OCI-M2 (cell line): ENCODE measurements at regions not wholly inside any gene's neighbourhood (a gene's known extent, or its start where the extent isn't known, plus 50 kb on each side); places are given as distances from the start of the nearest gene placed in this dataset.
"Not testable (repeated sequence)": the region's sequence is repeated elsewhere in the genome, so short reads cannot be mapped to it uniquely, and the experiment has no call there.

Experiments used
- DNase-seq: peaks from one replicate; lab custom pipeline; 2025; ENCODE audit not compliant: unreplicated experiment; lab: John Stamatoyannopoulos, UW

DNA sequence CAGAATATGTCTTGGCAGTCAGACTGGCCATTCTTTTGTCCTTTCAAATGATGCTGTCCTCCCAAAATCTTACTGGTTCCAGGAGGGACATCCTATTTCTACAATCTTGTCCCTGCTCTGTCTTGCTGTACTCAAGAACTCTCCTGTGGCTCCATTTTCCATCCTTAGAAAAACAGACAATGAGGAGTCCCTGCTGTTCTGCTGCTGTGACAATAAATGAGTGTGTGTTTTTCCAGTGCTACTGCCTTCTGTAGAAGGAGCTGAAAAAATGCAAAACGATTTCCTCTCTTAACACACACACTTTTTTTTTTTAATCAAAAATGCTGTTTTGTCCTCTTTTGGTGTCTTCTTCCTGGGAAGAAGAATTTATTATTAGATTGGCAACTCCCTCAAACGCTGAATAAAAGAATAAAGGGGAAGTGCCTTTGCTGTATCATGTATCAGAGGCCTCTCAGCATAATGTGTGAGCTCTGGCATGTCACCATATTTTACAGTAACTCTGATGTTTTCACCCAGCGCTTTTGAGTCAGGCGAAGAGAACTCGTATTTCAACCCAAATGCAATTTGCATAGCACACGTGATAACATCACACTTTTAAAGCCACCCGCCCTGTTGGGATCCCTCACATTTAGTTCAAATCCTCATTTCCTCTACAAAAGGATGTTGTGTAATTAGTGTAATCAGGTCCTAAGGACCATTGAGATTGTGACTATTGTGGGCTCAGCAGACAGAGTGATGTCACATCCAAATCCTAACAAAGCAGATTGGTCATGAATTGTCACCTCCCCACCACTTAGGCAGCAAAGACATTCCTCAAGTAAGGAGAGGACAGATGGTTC is 496.0 kb upstream of the LARGE1 start:
- no peak for DNase-seq

DNA sequence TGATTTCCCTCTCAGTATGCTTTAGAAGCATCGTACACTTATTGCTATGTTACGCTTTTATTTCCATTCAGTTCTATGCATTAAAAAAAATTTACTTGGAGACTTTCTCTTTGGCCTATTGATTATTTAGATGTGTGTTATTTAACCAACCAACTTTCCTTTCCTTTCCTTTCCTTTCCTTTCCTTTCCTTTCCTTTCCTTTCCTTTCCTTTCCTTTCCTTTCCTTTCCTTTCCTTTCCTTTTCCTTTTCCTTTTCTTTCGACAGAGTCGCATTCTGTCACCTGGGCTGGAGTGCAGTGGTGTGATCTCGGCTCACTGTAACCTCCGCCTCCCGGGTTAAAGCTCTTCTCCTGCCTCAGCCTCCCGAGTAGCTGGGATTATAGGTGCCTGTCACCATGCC is 502.7 kb upstream of the LARGE1 start:
- DNase-seq, result not testable (repeated sequence)

DNA sequence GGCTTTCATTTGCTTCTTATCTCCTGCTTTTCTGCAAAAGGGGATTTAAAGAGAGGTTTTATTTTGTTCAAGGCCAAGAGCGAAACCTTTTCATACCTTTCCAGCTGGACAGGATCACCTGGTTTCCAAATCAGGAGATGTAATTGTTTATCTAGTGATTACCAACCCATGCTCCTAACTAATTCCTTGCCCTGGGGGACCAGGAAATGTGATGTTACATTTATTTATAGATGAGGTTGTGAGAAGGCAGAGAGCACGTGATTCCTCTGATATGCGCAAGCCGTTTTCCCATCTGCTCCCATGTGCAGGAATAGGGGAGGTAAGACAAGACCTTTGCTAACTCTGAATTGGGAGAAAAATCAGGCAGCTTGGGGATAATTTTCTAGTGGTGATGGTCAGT is 507.2 kb upstream of the LARGE1 start:
- DNase-seq, result no peak

DNA sequence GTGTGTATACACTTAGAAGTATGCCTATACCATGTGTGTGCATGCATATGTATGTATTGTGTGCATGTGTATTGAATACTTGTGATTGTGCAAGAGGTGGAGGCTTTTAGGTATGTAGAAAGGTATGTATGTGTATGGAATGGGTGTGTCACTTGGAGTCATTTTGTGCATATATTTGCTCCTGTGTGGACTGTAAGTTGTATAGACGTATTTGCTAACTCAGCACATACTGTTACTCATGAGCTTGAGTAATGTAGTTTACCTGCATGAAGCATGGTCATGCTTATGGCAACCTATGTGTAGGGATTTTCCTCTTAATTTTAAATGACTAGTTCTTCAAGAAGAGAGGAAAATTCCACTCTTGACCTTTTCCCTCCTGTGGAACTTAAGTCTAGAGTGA is 507.6 kb upstream of the LARGE1 start:
- no peak for DNase-seq

DNA sequence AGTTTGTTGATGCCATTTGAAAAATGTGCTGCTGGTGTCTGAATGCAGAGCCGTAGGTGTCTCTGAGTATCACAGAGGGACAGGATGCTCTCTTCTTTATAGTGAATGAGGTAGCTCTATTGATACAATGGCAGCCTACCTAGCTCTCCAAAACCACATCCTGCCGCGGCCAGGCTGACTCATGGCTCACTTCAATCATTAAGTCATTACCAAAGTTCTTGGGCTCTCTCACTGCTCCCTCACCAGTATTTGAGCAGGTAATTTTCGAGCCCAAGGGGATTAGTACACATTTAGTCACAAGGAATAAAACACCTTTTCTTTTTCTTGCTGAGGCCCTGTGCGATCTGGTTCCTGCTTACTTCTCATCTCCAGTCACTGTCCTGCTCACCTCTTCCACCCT is 509.0 kb upstream of the LARGE1 start:
- DNase-seq, result no peak

DNA sequence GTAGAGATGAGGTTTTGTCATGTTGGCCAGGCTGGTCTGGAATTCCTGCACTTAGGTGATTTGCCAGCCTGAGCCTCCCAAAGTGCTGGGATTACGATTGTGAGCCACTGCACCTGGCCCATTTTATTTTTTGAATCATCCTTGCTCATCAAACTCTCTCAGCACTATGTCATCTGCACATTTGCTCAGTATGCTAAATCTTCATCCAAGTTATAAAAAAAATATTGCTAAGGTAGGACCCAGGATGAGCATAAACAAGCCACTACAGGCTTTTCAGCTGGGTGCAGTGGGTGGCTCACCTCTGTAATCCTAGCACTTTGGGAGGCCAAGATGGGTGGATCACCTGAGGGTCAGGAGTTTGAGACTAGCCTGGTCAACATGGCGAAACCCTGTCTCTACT is 510.1 kb upstream of the LARGE1 start:
- DNase-seq, result no peak

DNA sequence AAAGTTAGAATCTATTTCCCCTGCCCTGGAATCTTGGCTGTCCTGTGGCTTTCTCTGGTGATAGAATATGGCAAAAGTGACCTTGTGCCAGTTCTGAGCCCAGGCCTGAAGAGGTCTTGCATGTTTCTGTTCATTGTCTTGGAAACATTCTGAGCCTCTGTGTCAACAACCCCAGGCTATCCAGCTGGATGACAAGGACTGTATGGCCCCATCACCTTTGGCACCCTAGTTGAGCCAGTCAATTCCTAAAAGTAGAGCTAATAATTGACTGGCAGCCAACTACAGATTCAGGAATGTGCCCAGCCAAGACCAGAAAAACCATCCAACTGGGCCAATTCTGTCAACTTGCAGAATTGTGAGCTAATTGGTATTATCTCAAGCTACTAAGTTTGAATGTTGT is 514.1 kb upstream of the LARGE1 start:
- DNase-seq, result no peak

DNA sequence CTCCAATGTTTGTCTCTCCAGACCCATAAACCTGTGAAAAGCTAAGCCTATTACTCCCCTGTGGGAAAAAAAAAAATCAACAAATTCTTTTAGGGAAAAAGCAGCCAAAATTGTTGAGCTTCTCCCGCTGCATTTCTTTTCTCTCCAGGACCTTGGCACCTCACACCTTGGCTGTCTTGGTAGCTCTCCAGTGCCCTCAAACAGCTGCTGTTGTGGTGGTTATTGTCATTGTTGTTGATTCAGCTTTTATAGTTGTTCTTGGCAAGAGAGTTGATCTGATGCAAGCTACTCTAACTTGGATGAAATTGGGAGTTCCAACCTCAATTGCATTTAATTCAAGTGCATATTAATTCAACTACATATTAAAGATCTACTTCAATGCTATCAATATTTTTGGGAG is 516.9 kb upstream of the LARGE1 start:
- no peak for DNase-seq

DNA sequence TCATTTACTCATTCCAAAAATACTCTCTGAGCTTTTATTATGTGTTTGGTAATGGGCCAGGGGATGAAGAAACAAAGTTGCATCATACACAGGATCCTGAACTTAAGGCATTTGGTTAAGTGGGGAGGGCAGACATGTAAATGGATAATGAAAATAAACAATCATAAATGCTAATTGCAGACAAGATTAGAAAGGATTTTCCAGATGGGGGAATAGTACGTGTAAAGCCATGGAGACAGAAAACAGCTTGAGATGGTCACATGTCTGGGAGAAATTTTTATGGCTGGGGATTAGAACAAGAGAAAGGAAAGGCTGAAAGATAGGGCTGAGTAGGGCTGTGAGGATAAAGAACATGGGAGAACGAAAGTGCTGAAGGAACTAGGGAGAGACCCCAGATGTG is 534.3 kb upstream of the LARGE1 start:
- DNase-seq, result no peak

DNA sequence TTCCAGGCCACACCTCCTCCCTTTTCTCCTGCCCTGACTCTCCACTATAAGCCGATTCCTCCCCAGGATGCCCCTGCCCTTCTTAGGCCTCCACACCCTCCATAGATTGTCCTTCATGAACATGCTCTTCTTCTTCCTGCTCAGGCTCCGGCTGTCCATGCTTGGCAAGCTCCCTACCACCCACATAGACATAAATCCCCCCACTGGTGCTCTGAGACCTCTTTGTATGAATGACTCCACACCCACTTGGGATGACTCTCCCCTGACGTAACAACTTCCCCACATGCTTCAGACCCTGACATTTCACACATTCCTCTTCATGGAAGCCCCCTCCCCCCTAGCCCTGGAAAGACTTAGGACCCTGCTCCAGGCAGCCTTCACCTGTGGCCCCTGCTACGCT is 542.5 kb upstream of the LARGE1 start:
- no peak for DNase-seq

DNA sequence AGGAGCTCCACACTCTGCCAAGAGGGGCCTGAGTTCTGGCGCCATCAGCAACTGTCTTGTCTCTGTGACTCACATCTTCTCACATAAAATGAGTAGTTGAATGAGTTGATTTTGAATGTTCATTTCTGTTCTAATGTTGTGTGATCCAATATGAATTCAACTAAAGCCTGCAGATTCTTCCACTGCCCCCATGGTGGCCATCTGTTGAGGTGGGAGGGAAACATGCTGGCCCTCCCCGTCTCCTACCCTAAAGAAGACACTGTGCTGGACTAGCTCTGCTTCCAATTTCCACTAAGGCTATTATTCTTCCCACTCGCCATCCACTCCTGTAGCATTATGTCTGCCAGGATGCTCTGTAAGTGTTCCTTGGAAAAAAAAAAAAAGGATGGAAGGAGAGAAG is 555.6 kb upstream of the LARGE1 start:
- DNase-seq, result no peak

DNA sequence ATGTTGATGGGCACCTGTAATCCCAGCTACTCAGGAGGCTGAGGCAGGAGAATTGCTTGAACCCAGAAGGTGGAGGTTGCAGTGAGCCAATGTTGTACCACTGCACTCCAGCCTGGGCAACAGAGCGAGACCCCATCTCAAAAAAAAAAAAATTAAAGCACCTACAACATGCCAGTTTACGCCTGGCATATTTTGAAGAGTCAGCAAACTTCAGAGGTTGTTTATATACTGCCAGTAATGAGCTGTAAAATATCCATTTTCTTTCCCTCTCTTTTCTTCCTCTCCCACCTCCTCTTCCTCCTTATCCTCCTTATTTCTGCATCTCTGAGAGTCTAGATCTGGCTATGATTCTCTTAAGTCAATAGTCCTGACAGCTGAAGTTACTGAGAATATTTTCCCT is 556.5 kb upstream of the LARGE1 start:
- DNase-seq, result no peak

DNA sequence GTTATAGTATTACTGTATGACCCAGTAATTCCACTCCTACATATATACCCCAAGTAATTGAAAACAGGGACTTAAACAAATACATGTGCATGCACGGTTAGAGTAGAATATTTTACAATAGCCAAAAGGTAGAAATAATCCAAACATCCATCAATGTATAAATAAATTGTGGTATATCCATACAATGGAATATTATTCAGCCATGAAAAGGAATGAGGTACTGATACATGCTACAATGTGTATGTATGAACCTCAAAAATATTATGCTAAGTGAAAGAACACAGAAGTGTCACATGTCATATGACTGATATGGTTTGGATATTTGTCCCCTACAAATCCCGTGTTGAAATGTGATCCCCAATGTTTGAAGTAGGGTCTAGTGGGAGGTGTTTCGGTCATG is 560.8 kb upstream of the LARGE1 start:
- no peak for DNase-seq

DNA sequence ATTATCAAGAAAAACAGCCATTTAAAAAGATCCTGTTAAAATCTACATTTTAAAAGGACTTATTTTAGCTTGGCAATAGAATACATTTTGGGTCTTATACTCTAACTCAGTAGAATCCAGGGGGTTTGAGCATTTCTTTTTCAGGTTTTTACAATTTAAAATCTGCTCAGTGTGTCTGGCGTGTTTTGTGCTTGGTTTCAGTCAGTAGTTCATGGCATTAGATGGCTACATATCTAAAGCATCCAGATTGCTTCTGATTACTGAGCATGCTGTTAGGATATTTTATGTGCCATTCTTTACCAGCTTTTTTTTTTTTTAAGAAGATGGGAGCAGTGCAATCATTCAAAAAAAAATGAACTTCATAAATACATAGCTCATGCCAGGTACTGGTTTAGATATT is 566.1 kb upstream of the LARGE1 start:
- DNase-seq, result no peak

DNA sequence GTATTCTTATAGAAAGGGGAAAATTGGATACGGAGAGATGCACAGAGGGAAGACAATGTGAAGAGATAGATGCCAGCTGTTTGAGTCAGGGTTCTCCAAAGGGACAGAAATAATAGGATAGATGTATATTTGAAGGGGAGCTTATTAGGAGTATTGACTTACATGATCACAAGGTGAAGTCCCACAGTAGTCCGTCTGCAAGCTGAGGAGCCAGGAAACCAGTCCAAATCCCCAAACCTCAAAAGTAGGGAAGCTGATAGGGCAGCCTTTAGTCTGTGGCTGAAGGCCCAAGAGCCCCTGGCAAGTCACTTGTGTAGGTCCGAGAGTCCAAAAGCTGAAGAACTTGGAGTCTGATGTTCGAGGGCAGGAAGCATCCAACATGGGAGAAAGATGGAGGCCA is 569.6 kb upstream of the LARGE1 start:
- DNase-seq, result no peak

DNA sequence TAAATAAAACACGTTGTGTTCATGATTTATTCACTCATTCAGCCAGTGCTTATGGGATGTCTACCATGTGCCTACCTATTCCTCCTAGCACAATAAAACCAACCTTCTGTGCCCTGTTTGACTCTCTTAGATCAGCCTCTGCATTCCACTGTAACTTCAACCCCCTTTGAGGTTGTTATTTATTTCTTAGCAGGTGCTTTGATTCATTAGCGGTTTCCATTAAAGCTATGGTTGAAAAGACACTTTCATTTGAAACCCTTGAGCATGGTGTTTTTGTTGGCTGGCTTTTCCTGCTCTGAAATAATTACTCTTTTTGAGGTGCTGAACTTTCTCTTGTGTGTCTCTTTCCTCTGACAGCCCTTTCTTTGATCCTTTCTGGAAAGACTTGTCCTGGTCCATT is 570.6 kb upstream of the LARGE1 start:
- no peak for DNase-seq

DNA sequence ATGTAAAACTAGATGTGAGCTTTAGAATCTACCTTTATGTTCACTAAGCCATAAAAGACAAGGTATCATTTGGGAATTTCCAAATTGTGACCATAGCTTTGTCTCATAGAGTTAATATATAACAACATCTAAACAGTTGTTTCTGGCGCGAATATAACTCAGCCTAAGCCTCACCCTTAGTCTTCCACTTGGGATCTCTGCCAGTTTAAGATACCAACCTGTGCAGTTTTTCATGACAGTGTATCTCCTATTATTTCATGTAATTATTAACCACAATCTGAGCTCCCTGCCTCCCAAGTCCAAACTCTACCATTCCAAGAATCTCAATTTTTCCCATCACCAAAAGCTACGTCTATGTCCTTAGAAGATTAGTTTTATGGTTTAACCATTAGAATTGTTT is 572.5 kb upstream of the ISX start:
- DNase-seq, result no peak

DNA sequence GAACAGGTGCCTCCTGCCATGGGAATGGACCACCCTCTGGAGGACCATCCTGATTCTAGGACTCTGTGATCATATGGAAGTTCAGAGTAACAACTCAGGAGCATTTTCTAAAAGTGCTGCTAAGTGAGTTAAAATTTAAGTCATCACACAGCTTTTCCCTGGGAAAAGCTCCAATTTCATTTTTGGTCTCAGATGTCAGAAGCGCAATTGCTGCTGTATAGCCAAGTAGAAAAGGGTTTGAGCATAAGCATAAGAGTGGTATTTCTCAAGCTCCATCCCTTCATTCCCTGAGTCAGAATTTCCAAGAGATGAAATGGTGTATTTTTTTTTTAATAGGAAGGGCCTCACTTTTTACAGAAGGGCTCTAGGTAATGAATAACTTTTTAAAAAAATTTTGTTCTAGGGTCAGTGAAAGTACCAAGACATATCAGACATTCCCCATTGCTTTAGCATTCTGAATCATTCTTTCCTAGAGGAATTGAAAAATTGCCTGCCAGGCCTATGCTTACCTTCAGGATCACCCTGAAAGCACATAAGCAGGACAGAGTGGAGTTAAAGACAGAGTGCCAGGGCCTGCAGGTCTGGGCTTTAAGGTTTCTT is 564.5 kb upstream of the ISX start:
- no peak for DNase-seq

DNA sequence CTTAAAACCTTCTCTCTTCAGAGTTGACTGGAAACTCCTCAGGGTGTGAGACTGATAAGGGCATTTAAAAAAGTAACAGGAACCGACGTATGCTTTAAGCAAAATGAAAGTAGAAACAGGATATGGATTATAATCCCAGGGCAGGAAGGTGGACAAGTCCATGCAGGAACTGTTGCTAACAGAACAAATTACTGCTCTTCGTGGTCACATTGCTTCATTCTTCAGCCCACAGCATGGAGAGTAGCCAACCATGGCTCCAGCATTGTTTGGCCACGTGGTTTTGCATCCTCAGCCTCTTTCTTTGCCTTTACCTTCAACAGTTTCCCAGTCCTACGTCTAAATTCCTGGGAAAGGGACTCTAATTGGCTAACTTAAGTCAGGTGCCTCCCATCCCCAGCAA is 563.1 kb upstream of the ISX start:
- DNase-seq, result no peak

DNA sequence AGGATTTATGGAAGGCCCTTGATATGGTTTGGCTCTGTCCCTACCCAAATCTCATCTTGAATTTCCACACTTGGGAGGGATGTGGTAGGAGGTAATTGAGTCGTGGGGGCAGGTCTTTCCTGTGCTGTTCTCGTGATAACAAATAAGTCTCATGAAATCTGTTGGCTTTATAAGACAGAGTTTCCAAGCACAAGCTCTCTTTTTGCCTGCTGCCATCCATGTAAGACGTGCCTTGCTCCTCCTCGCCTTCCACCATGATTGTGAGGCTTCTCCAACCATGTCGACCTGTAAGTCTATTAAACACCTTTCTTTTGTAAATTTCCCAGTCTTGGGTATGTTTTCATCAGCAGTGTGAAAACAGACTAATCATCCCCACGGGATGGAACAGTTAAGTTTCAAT is 557.2 kb upstream of the ISX start:
- no peak for DNase-seq

DNA sequence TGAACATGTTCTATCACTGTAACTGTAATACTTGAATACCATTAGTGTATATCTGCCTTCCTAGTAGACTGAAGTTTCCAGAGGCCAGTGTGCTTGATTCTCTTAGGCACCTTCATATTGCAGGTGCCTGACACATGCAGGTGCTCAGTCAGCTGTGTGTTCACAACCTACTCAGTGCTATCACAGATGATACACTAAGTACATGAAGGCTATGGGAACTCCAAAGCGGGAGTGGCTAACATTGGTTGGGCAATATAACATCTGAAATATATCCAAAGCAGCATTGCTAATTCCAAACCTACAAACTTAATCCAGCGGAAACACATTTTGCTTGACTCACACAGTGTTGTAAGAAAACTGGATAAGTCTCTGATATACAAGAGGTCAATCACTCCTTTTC is 539.3 kb upstream of the ISX start:
- DNase-seq, result no peak

DNA sequence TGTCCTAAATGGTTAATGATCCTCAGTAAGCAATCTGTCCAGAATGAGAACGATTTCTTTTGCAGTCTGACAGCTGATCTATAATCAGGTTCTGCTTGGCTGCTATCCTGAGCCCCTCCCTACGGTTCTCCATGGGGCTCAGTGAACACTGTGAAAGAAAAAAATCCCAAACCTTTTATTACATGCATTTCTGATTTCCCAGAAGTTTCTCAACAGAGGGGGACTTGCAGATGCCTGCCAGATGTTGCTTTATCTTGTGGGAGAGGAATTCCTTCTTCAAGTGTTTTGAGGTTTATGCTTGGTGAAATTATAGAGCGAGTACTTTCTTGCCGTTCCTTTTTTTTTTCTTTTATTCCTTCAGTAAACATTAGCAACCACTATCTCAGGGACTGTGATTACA is 531.9 kb upstream of the ISX start:
- no peak for DNase-seq

DNA sequence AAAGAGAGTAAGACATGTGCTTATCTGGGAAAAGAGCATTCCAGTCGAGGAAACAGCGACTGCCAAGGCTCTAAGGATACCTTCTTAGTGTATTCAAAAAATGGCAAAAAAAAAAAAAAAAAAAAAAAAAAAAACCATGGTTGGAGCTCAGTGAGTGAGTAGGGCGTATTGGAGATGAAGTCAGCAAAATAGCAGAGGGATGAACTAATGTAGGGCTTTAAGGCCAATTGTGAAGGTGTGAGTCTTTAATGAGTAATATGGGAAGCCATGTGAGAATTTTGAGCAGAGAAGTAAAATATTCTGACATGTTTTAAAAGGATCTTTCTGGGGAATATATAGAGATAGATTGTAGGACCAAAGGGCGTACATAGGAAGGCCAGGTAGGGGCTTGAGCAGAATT is 498.6 kb upstream of the ISX start:
- DNase-seq, result no peak
